ENCODE measurements at regions not wholly inside any gene's neighbourhood (a gene's known extent, or its start where the extent isn't known, plus 50 kb on each side); places are given as distances from the start of the nearest gene placed in this dataset.

DNA sequence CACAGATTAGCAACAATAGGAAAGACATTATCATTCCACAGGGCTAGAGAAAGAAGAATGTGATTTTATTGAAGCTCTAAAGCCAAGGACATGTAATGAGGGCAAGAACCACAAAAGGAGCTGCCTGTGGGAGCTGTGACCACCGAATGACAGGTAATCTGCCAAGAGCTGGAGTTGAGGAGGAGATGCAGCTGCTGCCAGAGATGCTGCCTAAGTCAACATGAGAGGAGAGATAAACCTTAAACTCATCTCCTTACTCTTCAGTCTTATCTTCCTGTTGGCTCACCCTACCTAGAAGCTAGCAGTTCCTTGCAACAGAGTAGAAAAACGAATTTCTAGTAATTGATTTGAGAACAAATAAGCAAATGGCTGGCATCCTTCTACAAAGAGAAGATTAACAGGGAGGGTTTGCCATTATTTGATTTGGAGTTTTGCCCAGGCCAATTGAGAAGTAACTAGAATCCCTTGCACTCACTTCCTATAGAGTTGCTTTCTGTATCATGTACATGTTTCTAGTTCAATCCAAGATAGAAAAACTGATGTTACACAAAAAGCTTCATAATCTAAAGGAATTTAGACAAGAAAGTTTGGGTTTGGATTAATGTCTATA lies 539.2 kb downstream of the TLE1 start:
- CTCF ChIA-PET: interaction anchor here (0.6 to 1.1 kb wide), 3 partner anchors 16 to 123 kb away, joined by 3 read pairs; no protein-coding TSS in a partner anchor
- H3K27ac ChIP-seq: no peak overlapping the region
- no peak for DNase-seq (ENCODE audit: low spot score)
- POLR2A ChIA-PET (ENCODE audit: low non-redundant PET): no interaction called here
- TF ChIP-seq, protein P1, sequence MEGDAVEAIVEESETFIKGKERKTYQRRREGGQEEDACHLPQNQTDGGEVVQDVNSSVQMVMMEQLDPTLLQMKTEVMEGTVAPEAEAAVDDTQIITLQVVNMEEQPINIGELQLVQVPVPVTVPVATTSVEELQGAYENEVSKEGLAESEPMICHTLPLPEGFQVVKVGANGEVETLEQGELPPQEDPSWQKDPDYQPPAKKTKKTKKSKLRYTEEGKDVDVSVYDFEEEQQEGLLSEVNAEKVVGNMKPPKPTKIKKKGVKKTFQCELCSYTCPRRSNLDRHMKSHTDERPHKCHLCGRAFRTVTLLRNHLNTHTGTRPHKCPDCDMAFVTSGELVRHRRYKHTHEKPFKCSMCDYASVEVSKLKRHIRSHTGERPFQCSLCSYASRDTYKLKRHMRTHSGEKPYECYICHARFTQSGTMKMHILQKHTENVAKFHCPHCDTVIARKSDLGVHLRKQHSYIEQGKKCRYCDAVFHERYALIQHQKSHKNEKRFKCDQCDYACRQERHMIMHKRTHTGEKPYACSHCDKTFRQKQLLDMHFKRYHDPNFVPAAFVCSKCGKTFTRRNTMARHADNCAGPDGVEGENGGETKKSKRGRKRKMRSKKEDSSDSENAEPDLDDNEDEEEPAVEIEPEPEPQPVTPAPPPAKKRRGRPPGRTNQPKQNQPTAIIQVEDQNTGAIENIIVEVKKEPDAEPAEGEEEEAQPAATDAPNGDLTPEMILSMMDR (conservative IDR thresholded peaks at IDR 0.05; ENCODE audit: low read depth): no peak

DNA sequence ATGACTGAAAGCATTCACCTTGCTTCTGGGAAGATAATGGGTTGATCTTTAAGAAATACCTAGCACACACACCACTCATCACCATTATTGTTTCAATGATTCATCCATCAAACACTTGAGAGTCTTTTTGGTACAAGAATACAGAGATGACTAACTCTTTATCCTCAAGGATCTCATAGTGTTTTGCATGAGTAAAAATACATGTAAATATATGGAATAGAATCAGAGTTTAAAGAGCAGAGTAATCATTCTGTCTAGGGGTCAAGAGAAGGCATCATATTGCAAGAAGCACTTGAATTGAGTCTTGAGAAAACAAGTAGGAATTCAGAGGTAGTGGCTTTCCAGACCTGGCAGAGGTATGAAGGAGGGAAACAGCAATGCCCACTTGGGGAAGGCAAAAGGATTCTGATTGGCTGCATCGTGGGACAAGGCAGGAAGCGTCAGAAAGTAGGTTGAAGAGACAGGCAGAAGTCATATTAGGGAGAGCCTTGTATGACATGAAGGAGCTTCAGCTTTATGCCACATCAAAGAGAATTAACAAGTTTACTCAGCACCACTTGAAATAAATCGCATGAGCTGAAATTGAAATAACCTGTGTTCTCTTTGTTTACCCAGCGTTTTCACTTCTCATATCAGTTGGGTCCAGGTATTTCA lies 542.5 kb downstream of the TLE1 start:
- POLR2A ChIA-PET (ENCODE audit: low non-redundant PET): no interaction called here
- H3K27ac ChIP-seq: no peak overlapping the region
- CTCF ChIA-PET: interaction anchor here (0.6 kb wide), 1 partner anchor 51 kb away, joined by 3 read pairs; no protein-coding TSS in a partner anchor
- DNase-seq (ENCODE audit: low spot score): peak; percentile 95
- TF ChIP-seq, protein P1 (conservative IDR thresholded peaks at IDR 0.05; ENCODE audit: low read depth): no peak

DNA sequence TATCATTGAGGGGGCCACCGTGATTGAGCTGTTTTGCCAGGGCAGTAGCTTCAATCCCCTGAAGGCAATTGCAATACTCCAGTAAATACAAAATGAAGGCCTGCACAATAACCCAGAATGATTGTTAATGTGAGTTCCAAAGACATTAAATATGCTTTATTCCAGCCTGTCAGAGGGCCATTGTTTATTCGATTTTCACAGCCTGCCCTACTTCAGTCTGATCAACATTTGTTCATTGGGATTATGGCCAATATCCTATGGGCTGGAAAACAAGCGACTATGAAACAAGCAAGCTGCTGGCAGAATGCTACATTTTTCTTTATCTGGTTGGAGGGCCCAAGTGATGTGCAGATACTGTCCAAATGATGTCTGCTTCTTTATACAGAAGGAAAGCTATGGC lies 543.1 kb downstream of the TLE1 start:
- TF ChIP-seq, protein P1 (conservative IDR thresholded peaks at IDR 0.05; ENCODE audit: low read depth): no peak
- CTCF ChIA-PET: no interaction called here
- POLR2A ChIA-PET (ENCODE audit: low non-redundant PET): no interaction called here

DNA sequence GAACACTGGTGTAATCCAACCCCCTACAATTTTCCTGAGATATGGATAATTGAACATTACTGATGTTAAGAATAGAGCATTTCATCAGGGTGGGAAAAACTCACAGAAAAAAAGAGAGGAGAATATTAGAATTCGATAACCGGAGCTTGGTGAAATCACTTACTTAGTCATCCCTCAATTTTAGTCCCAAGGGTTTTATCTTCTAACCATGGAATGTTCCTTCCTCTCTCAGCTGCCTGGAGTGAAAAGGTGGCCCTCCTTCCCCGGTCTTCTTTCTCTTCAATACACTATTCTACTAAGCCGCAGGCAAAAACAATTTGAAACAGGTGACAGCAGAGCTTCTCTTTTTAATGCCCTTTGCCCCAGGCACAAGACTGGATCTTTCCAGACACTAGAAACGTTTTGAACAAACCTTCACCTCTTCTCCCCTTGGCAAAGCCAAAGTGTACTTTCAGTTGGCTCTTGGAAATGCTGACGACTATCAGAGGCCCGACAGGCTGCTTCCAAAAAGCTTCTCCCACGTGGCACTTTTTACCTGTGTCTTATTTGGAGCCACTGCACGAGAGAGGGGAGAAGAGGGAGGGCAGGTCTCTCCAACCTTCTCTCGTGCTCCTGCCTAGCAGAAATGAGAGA lies 543.9 kb downstream of the TLE1 start:
- no peak overlapping the region for H3K27ac ChIP-seq
- POLR2A ChIA-PET (ENCODE audit: low non-redundant PET): no interaction called here
- CTCF ChIA-PET: interaction anchor here (0.7 kb wide), 1 partner anchor 1680 kb away, joined by 4 read pairs; no protein-coding TSS in a partner anchor
- TF ChIP-seq, protein P1 (conservative IDR thresholded peaks at IDR 0.05; ENCODE audit: low read depth): no peak
- DNase-seq (ENCODE audit: low spot score): no peak

More for the DNA sequence above, 543.1 kb downstream of the TLE1 start:
- no peak for DNase-seq (ENCODE audit: low spot score)
- no peak overlapping the region for H3K27ac ChIP-seq

DNA sequence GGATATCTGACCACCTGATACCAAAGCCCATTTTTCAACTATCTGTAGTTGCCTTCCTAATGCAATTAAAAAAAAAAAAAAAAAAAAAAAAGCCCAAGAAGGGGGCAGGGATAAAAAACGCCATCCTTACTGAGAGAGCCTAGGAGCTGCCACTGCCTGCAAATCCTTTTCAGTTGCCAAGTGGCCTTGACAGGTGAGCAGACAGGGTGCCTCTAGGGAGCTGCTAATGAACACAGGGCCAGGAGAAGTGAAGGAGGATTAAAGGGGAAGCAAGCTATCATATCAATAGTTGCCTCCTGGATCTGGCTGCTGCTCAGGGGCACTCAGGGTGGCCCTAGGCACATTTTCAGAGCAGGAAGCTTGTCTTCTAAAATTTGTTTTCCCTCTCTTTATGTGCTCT lies 547.4 kb downstream of the TLE1 start:
- POLR2A ChIA-PET (ENCODE audit: low non-redundant PET): no interaction called here
- H3K27ac ChIP-seq: no peak overlapping the region
- TF ChIP-seq, protein P1 (conservative IDR thresholded peaks at IDR 0.05; ENCODE audit: low read depth): no peak
- CTCF ChIA-PET: interaction anchor here (0.6 kb wide), 1 partner anchor 141 kb away, joined by 5 read pairs; no protein-coding TSS in a partner anchor
- DNase-seq (ENCODE audit: low spot score): no peak

DNA sequence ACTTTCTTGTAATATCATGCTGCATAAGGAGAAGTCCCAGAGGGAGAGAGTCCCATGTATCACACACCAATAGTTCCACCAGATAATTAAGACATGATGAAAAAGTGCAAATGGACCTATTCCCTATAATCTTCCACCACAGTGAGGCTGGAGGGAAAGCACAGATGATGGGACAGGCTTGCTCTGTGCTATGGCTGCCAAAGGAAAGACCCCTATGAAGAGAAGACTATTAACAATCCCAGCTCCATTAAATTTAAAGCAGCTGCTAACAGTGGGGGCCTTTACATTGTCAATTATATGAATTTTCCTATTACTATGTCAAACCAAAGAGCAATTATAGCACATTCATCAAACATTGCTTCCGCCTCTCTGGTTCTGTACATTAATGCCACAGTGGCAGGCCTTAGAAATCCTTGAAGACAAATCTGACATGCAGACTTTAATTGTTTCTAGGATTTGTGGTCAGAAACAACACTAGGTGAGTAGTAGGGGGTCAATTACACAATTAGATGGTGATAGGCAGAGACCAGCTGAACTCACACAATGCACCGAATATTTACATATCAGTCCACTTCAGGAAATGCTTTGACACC lies 551.3 kb downstream of the TLE1 start:
- TF ChIP-seq, protein P1 (conservative IDR thresholded peaks at IDR 0.05; ENCODE audit: low read depth): no peak
- no peak overlapping the region for H3K27ac ChIP-seq
- POLR2A ChIA-PET (ENCODE audit: low non-redundant PET): no interaction called here
- DNase-seq (ENCODE audit: low spot score): no peak
- CTCF ChIA-PET: interaction anchor here (0.7 kb wide), 1 partner anchor 439 kb away, joined by 3 read pairs; no protein-coding TSS in a partner anchor
